Stimulated activated CD8-positive, alpha-beta memory T cell treated with anti-CD3 and anti-CD28 coated beads, Interleukin-15, amount 100 ng/mL, for 4 hours (primary cell): ENCODE measurements at regions not wholly inside any gene's neighbourhood (a gene's known extent, or its start where the extent isn't known, plus 50 kb on each side); places are given as distances from the start of the nearest gene placed in this dataset.

Experiments
- DNase-seq, 2 donors: peaks; one replicate each; pipeline ENCODE4 v3.0.0-alpha.2; 2020; ENCODE audit warnings: low read depth in 2 of 2

GRCh38 chr9:79446523-79447307 lies 125.0 kb upstream of the TLE4 start:
- DNase-seq: no peak

GRCh38 chr9:79447308-79447605 lies 124.5 kb upstream of the TLE4 start:
- DNase-seq: no peak

GRCh38 chr9:79447762-79448161 lies 124.0 kb upstream of the TLE4 start:
- DNase-seq: no peak

GRCh38 chr9:79452265-79452664 lies 119.5 kb upstream of the TLE4 start:
- DNase-seq: no peak

GRCh38 chr9:79461712-79462111 lies 110.1 kb upstream of the TLE4 start:
- DNase-seq: no peak

- no peak for DNase-seq
Measured at GRCh38 chr9:79465156-79465555, 106.6 kb upstream of the TLE4 start.

- DNase-seq: no peak
Measured at GRCh38 chr9:79469164-79469563, 102.6 kb upstream of the TLE4 start.

GRCh38 chr9:79470954-79471353 lies 100.8 kb upstream of the TLE4 start:
- DNase-seq: no peak

- no peak for DNase-seq
Measured at GRCh38 chr9:79471580-79472543, 99.9 kb upstream of the TLE4 start.

GRCh38 chr9:79473704-79474103 lies 98.1 kb upstream of the TLE4 start:
- no peak for DNase-seq

- no peak for DNase-seq
Measured at GRCh38 chr9:79477241-79477840, 94.4 kb upstream of the TLE4 start.

- DNase-seq: no peak
Measured at GRCh38 chr9:79477955-79478771, 93.6 kb upstream of the TLE4 start.

GRCh38 chr9:79480639-79481038 lies 91.1 kb upstream of the TLE4 start:
- no peak for DNase-seq

GRCh38 chr9:79481846-79482477 lies 89.8 kb upstream of the TLE4 start:
- no peak for DNase-seq

GRCh38 chr9:79485258-79485657 lies 86.5 kb upstream of the TLE4 start:
- no peak for DNase-seq

- DNase-seq: no peak
Measured at GRCh38 chr9:79489261-79490000, 82.3 kb upstream of the TLE4 start.

GRCh38 chr9:79490657-79491248 lies 81.0 kb upstream of the TLE4 start:
- DNase-seq: no peak

GRCh38 chr9:79492092-79493009 lies 79.4 kb upstream of the TLE4 start:
- DNase-seq: no peak
